Adipocyte (in vitro differentiated cells): ENCODE measurements at regions not wholly inside any gene's neighbourhood (a gene's known extent, or its start where the extent isn't known, plus 50 kb on each side); places are given as distances from the start of the nearest gene placed in this dataset.
A peak's percentile ranks its signal among the peaks of the same experiment; 100 is the strongest.
"Not testable (repeated sequence)": the region's sequence is repeated elsewhere in the genome, so short reads cannot be mapped to it uniquely, and the experiment has no call there.

Source experiments
- DNase-seq: peaks from one replicate; pipeline ENCODE4 v3.0.0-alpha.2; 2015; ENCODE audit warnings: low read depth
- H3K27me3 ChIP-seq: replicated peaks from 2 replicates; pipeline ENCODE4 v1.7.0; 2013; ENCODE audit warnings: mild to moderate bottlenecking, low read length, moderate library complexity; ENCODE audit not compliant: control insufficient read depth, insufficient read depth
- H3K36me3 ChIP-seq: 2 replicates; pipeline ENCODE4 v1.7.0; 2013; ENCODE audit warnings: low read length, mild to moderate bottlenecking, moderate library complexity; ENCODE audit not compliant: control insufficient read depth, insufficient read depth, severe bottlenecking
- H3K4me1 ChIP-seq: 2 replicates; pipeline ENCODE4 v1.7.0; 2013; ENCODE audit warnings: mild to moderate bottlenecking, low read length, moderate library complexity; ENCODE audit not compliant: control insufficient read depth, insufficient read depth
- H3K4me3 ChIP-seq: 2 replicates; pipeline ENCODE4 v1.7.0; 2013; ENCODE audit warnings: mild to moderate bottlenecking, low read length, moderate library complexity
- H3K9ac ChIP-seq: 2 replicates; pipeline ENCODE4 v1.7.0; 2013; ENCODE audit warnings: mild to moderate bottlenecking, low read length, moderate library complexity
- H3K9me3 ChIP-seq: 2 replicates; pipeline ENCODE4 v1.7.0; 2013; ENCODE audit warnings: mild to moderate bottlenecking, low read length, moderate library complexity; ENCODE audit not compliant: control insufficient read depth

DNA sequence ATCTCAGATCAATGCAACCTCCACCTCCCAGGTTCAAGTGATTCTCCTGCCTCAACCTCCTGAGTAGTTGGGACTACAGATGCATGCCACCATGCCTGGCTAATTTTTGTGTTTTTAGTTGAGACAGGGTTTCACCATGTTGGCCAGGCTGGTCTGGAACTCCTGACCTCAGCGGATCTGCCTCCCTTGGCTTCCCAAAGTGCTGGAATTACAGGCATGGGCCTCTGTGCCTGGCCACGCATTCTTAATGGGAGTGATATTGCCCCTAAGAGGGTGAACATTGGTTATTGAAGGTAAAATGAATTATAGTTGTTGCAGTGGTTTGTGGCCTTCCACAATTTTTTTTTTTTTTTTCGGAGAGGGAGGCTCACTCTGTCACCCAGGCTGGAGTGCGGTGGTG lies 309.5 kb upstream of the ZNF337 start:
- H3K9me3 ChIP-seq, H3K27me3 ChIP-seq, H3K4me3 ChIP-seq, H3K36me3 ChIP-seq, H3K4me1 ChIP-seq, DNase-seq, H3K9ac ChIP-seq: not testable (repeated sequence)

DNA sequence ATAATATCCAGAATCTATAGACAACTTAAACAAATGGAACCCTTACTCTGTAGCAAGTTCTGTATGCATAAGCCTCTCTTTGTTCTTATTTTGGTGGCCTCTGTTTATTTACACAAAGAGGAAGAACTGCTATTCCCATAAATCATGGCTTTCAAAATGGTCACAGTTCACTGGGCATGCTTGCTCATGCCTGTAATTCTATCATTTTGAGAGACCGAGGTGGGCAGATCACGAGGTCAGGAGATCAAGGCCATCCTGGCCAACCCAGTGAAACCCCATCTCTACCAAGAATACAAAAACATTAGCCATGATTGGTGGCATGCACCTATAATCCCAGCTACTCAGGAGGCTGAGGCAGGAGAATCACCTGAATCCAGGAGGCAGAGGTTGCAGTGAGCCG lies 307.3 kb upstream of the ZNF337 start:
- not testable (repeated sequence) for H3K9me3 ChIP-seq, H3K27me3 ChIP-seq, DNase-seq, H3K9ac ChIP-seq, H3K4me3 ChIP-seq, H3K4me1 ChIP-seq, H3K36me3 ChIP-seq

DNA sequence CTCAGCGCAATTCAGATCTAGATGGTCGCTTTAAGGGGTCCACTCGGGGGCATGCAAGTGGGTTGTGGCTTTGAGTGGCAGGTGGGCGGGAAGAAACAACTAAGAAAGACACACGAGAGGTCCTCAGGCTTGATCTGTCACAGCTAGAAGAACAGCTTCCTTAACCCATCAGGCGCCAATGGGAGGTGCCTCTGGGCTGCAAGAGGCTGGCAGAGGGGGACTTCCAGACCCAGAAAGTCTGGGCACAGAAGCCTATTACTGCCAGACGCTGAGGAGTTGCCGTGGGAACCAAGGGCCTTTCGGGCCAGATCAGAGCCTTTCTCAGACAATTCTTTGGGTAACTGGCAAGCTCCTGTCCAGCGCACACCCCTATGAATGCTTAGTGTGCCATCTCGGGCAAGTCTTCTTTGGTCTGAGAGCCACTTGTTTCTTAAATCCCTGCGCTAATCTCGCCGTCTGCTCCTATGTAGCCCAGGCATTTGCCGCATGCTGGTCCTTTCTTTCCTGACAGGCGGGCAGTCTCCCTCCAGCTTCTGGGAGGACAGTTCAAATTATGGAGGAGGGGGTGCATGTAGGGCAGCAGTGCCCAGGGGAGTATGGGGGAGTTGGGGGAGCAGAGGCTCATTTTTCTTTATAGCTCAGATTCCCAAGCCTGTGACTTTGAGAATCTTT lies 300.9 kb upstream of the ZNF337 start:
- H3K36me3 ChIP-seq, H3K9me3 ChIP-seq, H3K4me1 ChIP-seq, DNase-seq, H3K9ac ChIP-seq, H3K4me3 ChIP-seq, H3K27me3 ChIP-seq: not testable (repeated sequence)

DNA sequence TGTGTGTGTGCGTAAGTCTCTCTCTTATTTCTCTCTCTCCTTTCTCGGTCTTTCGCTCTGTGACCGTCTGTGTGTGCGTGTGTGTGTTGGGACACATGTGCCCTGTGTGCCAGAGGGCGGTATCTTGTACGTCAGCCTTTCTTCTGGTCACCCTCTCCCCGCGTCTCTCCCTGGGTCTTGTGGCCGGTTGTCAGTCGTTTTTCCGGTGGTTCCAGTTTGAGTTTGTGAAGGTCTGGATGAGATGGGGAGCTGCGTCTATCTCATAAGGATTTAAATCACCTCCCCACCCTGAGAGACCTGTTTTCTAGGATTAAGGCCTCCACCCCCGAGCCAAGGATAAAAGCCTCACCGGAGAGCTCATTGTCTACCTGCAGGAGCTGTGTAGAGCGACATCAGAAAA lies 295.5 kb upstream of the ZNF337 start:
- no peak overlapping the region for H3K9ac ChIP-seq
- no peak for DNase-seq
- no peaks in the 10 kb centered on the region for H3K9me3 ChIP-seq
- peaks cover 23% of the 10 kb centered on the region for H3K27me3 ChIP-seq
- H3K4me1 ChIP-seq = no peaks in the 10 kb centered on the region
- no peak overlapping the region for H3K4me3 ChIP-seq
- no peaks in the 10 kb centered on the region for H3K36me3 ChIP-seq

DNA sequence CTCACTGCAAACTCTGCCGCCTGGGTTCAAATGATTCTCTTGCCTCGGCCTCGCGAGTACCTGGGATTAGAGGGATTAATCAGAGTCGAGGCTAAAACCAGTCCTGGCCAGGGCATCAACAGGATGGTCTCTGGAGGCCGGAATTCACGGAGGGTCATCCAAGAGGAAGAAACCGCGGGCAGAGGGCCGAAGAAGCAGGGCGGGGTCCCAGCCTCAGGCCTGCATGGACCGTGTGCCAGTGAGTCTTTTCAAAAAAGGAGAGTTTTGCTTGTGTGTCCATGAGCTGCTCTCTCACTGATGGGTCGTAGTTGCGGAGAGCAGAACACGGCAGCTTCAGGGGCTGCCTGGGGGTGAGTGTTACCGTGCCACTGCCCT lies 295.1 kb upstream of the ZNF337 start:
- no peaks in the 10 kb centered on the region for H3K9me3 ChIP-seq
- H3K9ac ChIP-seq = no peak overlapping the region
- H3K27me3 ChIP-seq = peaks cover 23% of the 10 kb centered on the region
- DNase-seq = no peak
- H3K4me3 ChIP-seq = no peak overlapping the region
- H3K36me3 ChIP-seq = no peaks in the 10 kb centered on the region
- no peaks in the 10 kb centered on the region for H3K4me1 ChIP-seq

DNA sequence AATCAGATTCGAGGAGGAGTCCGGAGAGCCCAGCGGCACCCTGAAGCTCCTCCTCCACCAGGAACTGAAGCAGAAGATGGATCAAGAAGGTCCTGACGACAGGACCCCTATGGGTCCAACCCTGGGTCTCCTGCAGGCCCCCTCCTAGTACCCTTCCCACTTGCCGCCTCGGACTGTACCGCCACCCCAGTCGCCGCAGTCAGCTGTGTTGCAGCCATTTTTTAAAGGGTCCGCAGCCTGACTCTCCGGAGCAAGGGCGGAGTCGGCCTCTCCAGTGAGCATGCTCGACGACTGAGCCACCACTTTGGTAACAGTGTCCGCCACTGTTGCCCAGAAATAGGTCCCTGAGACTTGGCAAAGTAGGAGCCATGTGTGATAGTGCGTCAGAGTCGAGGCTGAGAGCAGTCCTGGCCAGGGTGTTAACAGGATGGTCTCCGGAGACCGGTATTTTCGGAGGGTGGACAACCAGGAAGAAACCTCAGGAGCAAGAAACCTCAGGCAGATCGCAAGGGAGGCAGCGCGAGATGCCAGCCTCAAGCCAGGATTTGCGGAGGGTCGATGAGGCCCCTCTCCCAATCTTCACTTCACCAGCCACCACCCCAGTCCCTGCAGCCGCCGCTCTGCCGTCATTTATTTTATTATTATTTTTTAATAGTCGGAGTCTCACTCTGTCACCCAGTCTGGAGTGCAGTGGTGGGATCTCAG lies 294.6 kb upstream of the ZNF337 start:
- no peaks in the 10 kb centered on the region for H3K9me3 ChIP-seq

DNA sequence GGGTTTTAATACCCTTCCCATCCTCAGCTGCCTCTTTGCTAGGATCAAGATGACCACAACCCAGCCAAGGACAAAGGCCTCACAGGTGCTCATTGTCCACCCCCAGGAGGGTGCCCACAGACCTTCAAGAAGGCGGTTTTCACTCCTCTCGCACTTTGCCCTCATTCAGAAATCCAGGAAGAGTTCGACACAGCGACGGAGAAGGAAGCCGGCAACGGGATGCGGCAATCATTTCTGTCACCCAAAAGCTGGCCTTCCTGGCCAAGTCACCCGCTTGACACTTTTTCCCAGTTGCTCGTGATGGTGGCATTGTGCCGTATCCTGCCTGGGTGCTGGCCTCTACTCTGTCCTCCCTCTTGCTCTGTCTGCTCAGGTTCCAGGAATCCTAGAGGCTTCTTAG lies 293.0 kb upstream of the ZNF337 start:
- not testable (repeated sequence) for H3K4me1 ChIP-seq, DNase-seq, H3K4me3 ChIP-seq, H3K36me3 ChIP-seq, H3K9me3 ChIP-seq, H3K9ac ChIP-seq
- peaks cover 32% of the 10 kb centered on the region for H3K27me3 ChIP-seq

More for the DNA sequence above, 294.6 kb upstream of the ZNF337 start:
- no peaks in the 10 kb centered on the region for H3K4me1 ChIP-seq
- no peak overlapping the region for H3K4me3 ChIP-seq
- H3K9ac ChIP-seq = no peak overlapping the region
- no peak for DNase-seq
- H3K27me3 ChIP-seq = peaks cover 28% of the 10 kb centered on the region
- H3K36me3 ChIP-seq = no peaks in the 10 kb centered on the region

DNA sequence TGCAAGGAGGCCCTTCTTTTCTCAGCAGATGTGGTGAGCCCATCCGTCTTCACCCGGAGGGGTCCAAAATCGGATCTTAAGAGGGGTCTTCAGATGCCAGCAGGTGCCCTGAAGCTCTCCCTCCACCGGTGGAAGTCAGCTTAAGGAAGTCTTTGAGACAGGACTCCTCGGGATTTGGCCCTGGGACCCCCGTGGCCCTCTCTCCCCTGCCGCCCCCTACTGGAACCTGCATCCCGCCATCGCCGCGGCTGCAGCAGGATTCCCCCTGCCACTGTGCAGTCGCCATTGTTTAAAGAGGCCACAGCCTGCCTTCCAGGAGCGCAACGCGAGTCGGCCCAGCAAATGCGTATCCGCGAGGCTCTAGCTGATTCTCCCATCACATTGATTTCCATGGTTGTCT lies 292.5 kb upstream of the ZNF337 start:
- no peak overlapping the region for H3K9ac ChIP-seq
- no peaks in the 10 kb centered on the region for H3K9me3 ChIP-seq
- H3K27me3 ChIP-seq = peaks cover 32% of the 10 kb centered on the region
- no peaks in the 10 kb centered on the region for H3K36me3 ChIP-seq
- DNase-seq = no peak
- no peaks in the 10 kb centered on the region for H3K4me1 ChIP-seq
- H3K4me3 ChIP-seq = no peak overlapping the region

DNA sequence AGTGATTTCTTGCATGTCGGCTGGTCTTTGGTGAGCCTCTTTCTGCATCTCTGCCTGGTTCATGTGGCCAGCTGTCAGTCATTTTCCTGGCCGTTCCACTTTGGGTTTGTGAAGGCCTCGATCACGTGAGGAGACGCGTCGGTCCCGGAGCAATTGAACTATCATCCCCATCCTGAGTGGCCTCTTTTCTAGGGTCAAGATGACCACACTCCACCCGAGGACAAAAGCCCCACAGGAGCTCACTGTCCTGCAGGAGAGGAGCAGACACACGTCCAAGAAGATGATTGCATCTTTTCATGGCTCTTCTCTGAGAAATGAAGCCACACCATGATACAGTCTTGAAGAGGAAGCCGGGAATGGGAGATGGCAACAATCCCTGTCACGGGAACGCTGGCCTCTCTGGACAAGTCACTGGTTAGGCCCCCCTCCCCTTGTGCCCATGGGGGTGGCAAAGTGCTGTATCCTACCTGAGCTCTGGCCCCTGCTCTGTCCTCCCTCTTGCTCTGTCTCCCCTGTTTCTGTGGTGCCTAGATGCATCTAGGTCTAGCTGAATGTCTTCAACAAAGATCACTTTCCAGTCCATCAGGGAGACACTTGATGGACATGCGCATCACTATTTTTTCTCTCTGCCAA lies 291.4 kb upstream of the ZNF337 start:
- not testable (repeated sequence) for DNase-seq, H3K36me3 ChIP-seq

DNA sequence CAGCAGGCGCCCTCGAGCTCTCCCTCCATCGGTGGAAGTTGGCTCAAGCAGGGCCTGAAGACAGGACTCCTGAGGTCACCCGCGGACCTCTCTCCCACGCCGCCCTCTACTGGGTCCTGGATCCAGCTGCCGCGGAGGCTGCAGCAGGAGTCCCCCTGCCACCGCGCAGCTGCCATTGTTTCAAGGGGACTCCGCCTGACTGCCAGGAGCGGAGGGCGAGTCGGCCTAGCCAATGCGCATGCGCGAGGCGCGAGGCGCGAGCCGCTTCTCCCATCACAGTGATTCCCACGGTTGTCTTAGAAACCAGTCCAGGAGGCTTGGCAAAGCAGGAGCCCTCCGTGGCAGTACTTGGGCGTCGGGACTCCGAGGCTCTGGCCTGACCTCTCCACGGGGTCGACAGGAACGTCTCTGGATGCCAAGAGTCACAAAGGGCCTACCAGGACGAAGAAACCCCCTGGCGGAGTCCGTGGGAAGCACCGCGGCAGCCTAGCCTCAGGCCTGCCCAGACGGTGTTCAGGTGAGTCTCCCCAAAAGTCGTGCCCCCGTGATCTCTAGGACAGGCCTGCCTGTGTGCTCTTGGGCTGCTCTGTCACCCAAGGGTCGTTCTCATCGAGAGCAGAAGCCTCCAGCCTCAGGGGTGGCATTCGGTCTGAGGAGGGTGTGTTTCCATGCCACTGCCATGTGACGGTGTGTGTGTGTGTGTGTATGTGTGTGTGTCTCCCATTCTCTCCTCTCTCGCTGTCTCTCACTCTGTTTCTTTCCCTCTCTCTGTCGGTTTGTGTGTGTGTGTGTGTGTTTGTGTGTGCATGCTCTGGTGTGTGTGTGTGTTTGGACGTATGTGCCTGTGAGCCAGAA lies 290.6 kb upstream of the ZNF337 start:
- Histone ChIP-seq H3K9me3 (no peaks in the 10 kb centered on the region), H3K4me1 (no peaks in the 10 kb centered on the region), H3K9ac (no peak overlapping the region), H3K36me3 (no peaks in the 10 kb centered on the region), H3K27me3 (peaks cover 28% of the 10 kb centered on the region), H3K4me3 (peak overlapping the region; percentile 62)
- peak; percentile 44 for DNase-seq

More for the DNA sequence above, 291.4 kb upstream of the ZNF337 start:
- H3K9me3 ChIP-seq, H3K9ac ChIP-seq, H3K4me1 ChIP-seq, H3K4me3 ChIP-seq: not testable (repeated sequence)
- H3K27me3 ChIP-seq = peaks cover 30% of the 10 kb centered on the region

DNA sequence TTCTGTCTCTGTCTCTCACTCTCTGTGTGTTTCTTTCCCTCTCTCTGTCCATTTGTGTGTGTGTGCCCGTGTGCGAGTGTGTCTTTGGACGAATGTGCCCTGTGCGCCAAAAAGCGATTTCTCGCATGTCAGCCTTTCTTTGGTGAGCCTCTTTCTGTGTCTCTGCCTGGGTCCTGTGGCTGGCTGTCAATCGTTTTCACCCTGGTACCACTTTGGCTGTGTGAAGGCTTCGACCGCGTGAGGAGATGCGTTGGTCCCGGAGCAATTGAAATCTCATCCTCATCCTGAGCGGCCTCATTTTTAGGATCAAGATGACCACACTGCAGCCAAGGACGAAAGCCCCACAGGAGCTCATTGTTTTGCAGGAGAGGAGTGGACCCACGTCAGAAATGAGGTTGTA lies 288.9 kb upstream of the ZNF337 start:
- no peak overlapping the region for H3K4me3 ChIP-seq
- no peaks in the 10 kb centered on the region for H3K4me1 ChIP-seq
- no peak overlapping the region for H3K9ac ChIP-seq
- no peaks in the 10 kb centered on the region for H3K36me3 ChIP-seq
- no peaks in the 10 kb centered on the region for H3K9me3 ChIP-seq
- DNase-seq = no peak
- peaks cover 28% of the 10 kb centered on the region for H3K27me3 ChIP-seq
